ENCODE measurements at regions not wholly inside any gene's neighbourhood (a gene's known extent, or its start where the extent isn't known, plus 50 kb on each side); places are given as distances from the start of the nearest gene placed in this dataset.

DNA sequence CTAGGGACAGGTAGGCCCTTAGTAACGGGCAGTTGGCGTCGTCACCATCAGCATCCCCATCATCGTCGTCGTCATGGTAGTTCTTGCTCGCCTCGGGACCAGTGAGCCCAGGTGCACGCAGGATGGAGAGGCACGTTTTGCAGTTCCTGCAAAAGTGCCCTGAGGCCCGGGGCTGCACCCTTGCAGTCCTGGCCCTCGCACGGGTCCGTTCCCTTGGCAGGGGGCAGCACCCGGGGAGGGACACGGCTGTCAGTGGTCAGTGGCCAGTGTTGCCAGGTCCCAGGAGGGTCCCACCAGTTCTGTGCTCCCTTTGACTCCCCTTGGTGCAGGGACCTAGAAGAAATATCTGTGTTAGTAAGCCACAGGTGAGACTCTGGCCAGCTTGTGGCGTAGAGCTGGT, 243.9 kb upstream of the CIBAR2 start:
- TF ChIP-seq ZNF274 (IDR thresholded peaks at IDR 0.05; ENCODE audit: low read depth, low read length): no peak
- H3K4me3 ChIP-seq (ENCODE audit: low read length): no peak overlapping the region

DNA sequence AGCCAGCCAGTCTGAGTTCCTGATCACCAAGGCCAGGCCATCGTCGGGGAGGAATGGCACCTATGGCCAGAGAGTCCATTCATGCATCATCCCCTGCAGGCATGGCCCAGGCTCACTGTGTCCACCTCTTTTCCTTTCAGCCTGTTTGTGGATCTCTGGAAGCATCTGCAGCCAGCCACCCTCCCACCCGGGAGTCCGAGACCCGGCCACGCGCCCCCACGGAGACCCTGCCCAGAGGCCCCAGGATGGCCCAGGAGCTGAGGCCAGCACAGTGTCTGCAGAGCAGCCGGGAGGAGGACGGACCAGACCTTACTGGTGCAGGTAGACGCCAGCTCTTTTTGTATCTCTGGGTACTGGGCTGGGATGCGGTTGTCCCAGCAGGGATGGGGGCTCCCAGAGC, 245.1 kb upstream of the CIBAR2 start:
- TF ChIP-seq ZNF274 (IDR thresholded peaks at IDR 0.05; ENCODE audit: low read depth, low read length): no peak

DNA sequence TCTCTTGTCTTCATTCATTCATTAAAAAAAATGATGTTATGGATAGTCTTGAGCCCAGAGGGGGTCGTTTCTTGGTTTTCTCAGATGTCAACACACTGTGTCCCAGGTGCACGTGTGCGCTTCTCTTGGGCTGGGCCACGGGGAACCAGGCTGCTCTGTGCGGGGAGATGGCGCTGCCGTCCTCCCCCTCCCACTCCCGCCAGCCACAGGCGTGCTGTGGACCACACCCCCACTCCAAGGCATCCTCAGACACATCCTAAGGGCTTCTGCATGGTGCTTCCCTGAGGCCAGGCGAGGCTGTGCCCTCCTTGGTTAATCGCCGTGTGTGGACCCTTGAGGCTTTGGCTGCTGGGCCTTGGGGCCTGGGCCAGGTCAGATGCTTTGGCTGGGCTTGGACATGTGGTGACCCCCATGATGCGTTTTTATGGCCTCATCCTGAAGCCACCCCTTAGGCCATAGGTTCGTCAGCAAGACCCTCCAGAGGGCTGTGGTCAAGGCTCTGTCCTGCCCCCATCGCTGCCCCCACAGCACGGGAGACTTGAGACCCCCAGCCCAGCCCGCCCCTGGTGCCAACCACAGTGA, 245.7 kb upstream of the CIBAR2 start:
- no peak overlapping the region for H3K4me3 ChIP-seq (ENCODE audit: low read length)
- no peak for TF ChIP-seq ZNF274 (IDR thresholded peaks at IDR 0.05; ENCODE audit: low read depth, low read length)

More for the DNA sequence above, 245.1 kb upstream of the CIBAR2 start:
- no peak overlapping the region for H3K4me3 ChIP-seq (ENCODE audit: low read length)

DNA sequence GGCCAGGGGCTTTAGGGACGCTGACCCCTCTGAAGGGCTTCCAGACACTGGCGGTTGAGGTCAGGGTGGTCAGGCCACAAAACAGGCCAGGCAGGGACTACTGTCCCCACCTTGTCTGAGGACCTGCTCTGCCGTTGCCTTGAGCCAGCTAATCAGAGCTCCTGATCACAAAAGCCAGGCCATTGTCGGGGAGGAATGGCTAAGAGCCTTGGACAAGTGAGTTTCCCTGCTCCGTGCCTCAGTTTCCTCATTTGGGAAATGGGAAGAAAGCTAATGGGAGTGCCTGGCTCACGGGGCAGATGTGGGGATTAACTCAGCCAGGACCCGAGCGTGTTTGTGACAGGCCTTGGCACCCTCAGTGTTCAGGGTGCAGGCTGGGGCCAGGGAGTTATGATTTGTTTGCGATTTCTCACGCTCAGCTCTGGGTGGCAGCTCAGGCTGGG, 246.5 kb upstream of the CIBAR2 start:
- no peak for TF ChIP-seq ZNF274 (IDR thresholded peaks at IDR 0.05; ENCODE audit: low read depth, low read length)
- H3K4me3 ChIP-seq (ENCODE audit: low read length): no peak overlapping the region

DNA sequence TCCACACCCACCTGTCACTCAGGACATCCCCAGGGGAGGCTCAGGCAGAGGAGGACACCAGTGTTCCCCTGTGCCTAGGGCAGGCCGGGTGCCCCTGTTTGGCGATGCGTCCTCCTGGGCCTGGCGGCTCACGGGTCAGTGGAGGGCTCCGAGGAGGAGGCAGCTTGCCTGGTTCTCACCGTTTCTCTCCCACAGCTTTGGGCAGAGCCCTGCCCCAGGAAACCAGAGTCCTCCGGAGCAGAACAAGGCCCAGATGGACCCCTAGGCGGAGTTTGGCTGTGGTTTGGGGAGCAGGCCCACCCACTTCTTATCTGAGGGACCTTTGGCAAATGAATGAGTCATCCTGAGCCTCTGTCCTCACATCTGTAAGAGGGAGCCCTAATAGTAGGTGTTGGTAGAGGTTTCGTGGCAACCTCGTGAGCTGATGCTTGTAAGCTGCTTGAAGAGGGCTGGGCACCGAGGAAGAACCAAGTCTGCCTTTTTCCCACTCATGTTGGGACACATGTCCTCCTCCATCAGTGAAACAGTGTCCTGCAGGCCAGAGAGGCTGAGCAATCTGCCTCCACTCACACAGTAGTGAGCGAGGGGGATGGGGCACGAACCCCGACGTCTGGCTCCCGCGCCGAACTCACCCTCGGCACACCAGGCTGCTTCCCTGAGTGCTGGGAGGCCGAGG, 247.0 kb upstream of the CIBAR2 start:
- TF ChIP-seq ZNF274 (IDR thresholded peaks at IDR 0.05; ENCODE audit: low read depth, low read length): no peak
- H3K4me3 ChIP-seq (ENCODE audit: low read length): no peak overlapping the region

DNA sequence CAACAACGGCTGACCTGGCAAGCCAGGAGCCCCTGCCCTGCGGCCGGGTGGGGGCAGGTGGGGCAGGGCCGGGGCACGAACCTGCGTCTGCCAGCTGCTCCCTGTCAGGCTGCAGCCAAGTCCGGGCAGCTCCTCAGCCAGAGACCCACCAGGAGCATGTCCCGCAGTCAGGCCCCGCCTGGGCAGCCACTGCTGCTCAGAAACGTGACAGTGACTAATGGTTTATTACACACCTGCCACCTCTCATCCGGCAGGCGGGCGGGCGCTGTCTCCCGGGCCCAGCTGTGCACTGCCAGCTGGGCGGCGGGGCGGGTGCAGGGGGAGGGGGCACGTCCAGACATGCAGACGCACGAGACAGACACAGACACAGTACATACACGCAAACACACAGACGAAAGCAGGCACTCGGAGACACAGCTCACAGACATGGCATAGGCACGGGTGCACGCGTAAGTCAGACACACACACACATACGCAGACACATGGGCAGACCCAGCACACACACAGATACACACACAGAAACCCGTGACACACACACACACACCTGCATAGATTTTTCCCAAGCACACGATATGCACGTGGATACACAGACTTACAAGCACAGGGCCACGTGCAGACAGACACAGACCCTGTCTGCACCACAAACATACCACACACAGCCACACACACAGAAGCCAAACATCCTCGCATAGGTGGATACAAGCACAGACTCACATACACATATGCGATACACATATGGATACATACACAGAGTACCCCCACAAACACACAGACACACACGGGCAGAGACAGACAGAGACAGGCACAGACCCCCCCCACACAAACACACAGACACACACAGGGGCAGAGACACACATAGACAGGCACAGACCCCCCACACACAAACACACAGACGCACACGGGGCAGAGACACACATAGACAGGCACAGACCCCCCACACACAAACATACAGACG, 248.3 kb upstream of the CIBAR2 start:
- no peak overlapping the region for H3K4me3 ChIP-seq (ENCODE audit: low read length)
- no peak for TF ChIP-seq ZNF274 (IDR thresholded peaks at IDR 0.05; ENCODE audit: low read depth, low read length)

DNA sequence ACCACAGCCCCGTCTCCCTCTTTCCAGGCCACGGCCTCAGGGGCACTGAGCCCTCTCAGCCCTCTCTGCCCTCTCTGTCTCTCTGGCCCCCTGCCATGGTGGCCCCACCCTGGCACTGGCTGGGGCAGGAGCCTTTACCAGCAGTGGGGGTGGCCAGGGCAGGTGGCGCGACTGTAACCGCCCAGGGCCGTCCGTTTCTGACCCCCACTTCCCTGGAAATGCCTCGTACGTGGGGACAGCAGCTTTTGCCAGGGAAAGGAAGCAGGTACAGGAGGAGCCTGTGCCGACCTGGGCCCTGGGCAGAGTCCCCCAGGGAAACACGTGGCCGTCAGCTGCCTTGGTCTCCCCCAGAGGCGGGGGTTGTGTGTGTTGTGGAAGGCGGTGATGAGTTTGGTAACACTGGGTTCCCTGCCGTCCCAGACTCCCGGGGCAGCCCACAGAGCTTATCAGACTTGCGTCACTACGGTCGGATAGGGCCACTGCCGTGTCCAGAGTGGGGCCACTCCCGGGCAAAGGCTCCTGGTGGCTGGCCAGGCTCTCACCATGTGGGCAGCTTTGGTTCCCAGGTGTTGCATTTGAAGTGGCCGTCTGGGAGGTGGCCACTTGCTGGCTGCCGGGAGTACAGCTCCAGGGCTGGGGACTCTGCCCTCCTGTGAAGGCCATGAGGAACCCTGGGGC, 249.3 kb upstream of the CIBAR2 start:
- no peak overlapping the region for H3K4me3 ChIP-seq (ENCODE audit: low read length)
- TF ChIP-seq ZNF274 (IDR thresholded peaks at IDR 0.05; ENCODE audit: low read depth, low read length): no peak

DNA sequence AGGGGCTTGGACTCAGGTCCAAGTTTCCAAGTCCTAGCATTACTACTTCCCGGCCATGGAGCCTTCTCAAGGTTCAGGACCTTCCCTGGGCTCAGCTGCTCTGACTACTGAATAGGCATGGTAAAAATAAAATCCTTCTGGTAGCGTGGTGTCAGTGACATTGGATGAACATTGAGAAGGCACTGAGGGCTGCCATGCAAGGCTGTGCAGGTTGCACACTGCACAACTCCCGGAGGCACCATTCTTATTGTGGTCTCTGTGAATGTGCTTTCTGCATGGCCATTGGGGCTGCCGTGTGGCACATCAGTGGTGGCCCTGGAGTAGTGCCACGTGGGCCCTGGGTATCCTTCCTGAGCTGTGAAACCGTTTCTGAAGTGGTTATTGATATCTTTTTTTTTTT, 250.2 kb upstream of the CIBAR2 start:
- no peak overlapping the region for H3K4me3 ChIP-seq (ENCODE audit: low read length)
- no peak for TF ChIP-seq ZNF274 (IDR thresholded peaks at IDR 0.05; ENCODE audit: low read depth, low read length)

DNA sequence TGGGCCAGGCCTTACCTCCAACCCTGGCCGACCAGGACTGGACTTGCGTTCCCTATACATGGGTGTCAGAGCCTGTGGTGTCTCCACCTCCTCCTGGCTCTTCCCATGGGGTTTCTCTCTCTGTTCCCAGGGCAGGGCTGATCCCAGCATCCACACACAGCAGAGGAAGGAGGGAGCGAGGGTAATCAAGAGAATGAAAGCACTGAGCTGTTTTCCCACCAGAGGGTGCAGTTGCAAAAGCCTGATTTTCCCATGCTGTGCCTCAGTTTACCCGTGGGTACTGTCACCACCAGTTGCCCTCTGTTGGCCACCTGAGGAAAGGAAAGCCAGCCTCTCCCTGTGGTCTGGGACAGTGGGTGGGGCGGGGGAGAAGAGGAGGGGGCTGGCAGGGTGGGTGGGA, 249.7 kb upstream of the GSE1 start:
- TF ChIP-seq ZNF274 (IDR thresholded peaks at IDR 0.05; ENCODE audit: low read depth, low read length): no peak
- H3K4me3 ChIP-seq (ENCODE audit: low read length): no peak overlapping the region

DNA sequence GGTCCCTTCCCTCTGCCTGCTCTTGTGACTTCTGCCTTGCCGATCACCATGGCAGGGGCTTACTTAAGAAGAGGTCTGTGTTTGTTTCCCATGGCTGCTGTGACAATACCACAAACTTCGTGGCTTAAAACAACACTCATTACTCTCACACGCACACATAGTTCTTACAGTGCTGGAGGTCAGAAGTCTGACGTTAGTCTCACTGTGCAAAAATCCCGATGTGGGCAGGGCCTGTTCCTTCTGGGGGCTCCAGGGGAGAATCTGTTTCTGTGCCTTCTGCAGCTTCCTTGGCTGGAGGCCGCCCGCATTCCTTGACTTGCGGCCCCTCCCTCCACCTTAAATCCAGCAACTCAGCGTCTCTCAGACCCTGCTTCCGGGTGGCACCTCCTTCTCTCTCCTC, 249.2 kb upstream of the GSE1 start:
- H3K4me3 ChIP-seq (ENCODE audit: low read length): no peak overlapping the region

DNA sequence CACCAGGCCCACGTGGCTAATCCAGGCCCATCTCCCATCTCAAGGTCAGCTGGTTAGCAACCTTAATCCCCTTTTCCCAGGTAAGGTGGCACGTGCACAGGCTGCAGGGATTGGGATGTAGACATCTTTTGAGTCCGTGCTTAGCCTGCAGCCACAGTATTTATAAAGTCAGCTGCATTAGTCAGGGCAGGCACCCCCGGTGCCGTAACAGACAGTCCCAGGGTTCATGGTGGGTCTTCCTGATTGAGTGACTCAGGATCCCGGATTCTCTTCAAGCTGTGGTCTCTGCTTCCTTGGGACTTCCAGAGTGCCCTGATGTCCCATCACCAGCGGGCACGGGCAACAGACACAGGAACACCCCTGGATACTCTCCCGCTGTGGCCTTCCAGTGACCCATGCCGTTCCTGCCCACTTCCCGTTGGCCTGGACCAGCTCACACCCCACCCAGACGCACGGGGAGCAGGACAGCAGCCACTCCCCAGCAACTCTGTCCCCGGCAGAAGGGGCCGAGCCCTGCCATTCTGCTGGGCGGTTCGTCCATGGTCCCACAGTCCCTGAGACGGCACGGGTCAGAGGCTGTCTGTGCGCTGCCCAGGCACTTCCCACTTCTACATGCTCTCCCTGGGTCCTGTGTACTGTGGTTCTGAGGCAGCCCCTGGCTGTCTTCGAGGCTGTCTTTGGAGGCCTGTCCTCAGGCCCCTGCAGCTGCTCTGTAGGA, 248.6 kb upstream of the GSE1 start:
- no peak for TF ChIP-seq ZNF274 (IDR thresholded peaks at IDR 0.05; ENCODE audit: low read depth, low read length)
- no peak overlapping the region for H3K4me3 ChIP-seq (ENCODE audit: low read length)

More for the DNA sequence above, 249.2 kb upstream of the GSE1 start:
- TF ChIP-seq ZNF274 (IDR thresholded peaks at IDR 0.05; ENCODE audit: low read depth, low read length): no peak

DNA sequence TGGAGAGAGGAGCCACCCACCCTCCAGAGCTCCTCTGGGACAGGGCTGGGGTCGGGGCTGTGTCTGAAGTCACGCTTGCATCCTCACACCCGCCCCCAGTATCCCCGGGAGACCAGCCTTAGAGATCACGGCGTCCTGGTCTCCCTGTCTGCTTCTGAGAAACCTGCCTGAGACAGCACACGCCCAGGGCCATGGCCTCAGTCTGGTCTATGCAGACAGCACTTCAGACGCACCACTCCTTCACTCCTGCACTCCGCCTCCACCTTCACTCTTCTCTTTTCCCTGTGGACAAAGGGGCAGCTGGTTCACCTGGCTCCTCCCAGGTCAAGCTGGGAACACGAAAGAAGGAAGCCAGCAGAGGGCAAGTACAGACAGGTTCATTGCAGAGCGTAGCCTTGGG, 248.0 kb upstream of the GSE1 start:
- H3K4me3 ChIP-seq (ENCODE audit: low read length): no peak overlapping the region

DNA sequence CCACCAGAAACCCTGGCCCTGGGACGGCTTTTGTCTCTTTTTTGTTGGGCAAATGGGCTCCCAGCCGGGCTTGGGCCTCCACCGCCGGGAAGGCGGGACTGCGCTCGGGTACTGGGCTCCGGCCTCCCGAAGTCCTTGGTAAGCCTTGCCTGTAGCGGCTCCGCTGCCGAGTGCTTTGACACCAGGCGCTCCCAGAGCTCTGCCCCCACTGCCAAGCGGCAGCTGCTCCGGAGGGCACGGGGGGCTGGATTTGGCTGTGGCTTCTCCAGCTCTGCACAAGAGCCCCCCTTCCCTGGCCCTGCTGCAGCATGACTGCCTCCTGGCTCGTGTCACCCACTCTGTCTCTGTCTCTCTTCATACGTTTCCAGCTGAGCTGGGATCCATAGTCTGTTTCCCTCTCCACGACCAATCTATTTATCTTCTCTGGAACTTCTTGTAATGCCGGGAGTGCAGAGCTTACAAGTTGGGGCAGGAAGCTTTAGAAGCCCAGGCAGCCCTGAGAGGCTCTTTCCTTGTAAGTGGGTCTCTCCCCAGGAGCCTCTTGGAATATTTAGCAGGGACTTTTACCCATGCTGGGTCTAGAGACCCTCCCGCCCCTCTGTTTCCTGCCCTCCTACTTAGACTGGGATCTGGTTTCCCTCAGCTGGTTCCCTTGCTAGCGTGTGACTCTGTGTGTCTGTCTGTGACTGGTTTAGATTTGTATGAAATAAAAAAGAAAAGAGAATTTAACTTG, 246.9 kb upstream of the GSE1 start:
- TF ChIP-seq ZNF274 (IDR thresholded peaks at IDR 0.05; ENCODE audit: low read depth, low read length): no peak

More for the DNA sequence above, 248.0 kb upstream of the GSE1 start:
- TF ChIP-seq ZNF274 (IDR thresholded peaks at IDR 0.05; ENCODE audit: low read depth, low read length): no peak

More for the DNA sequence above, 246.9 kb upstream of the GSE1 start:
- no peak overlapping the region for H3K4me3 ChIP-seq (ENCODE audit: low read length)
